H9 (cell line): ENCODE measurements at regions not wholly inside any gene's neighbourhood (a gene's known extent, or its start where the extent isn't known, plus 50 kb on each side); places are given as distances from the start of the nearest gene placed in this dataset.

ENCODE experiments used
- DNase-seq: peaks from one replicate; pipeline ENCODE4 v3.0.0-alpha.2; 2017
- H2AFZ ChIP-seq: one replicate; pipeline ENCODE4 v1.6.1; 2013; ENCODE audit warnings: mild to moderate bottlenecking, low read length, control low read depth, moderate library complexity
- H2AK5ac ChIP-seq: 2 replicates; pipeline ENCODE4 v1.6.1; 2013; ENCODE audit warnings: low read length, control low read depth, mixed read lengths; ENCODE audit not compliant: insufficient read length
- H2BK120ac ChIP-seq: one replicate; pipeline ENCODE4 v1.6.1; 2013; ENCODE audit warnings: low read depth, mild to moderate bottlenecking, low read length, control low read depth, inconsistent platforms; ENCODE audit not compliant: poor library complexity, severe bottlenecking
- H2BK12ac ChIP-seq: 2 replicates; pipeline ENCODE4 v1.6.1; 2013; ENCODE audit warnings: low read length, control low read depth, mixed read lengths, low read depth; ENCODE audit not compliant: insufficient read length
- H2BK15ac ChIP-seq: 2 replicates; pipeline ENCODE4 v1.6.1; 2013; ENCODE audit warnings: low read depth, low read length, control low read depth
- H2BK20ac ChIP-seq: one replicate; pipeline ENCODE4 v1.6.1; 2013; ENCODE audit warnings: low read depth, mild to moderate bottlenecking, low read length, control low read depth, inconsistent platforms; ENCODE audit not compliant: poor library complexity, severe bottlenecking
- H2BK5ac ChIP-seq: 2 replicates; pipeline ENCODE4 v1.6.1; 2013; ENCODE audit warnings: low read length, control low read depth, mixed read lengths; ENCODE audit not compliant: insufficient read length
- H3K14ac ChIP-seq: 2 replicates; pipeline ENCODE4 v1.6.1; 2013; ENCODE audit warnings: low read length, control low read depth; ENCODE audit not compliant: insufficient read depth
- H3K18ac ChIP-seq: 2 replicates; pipeline ENCODE4 v1.6.1; 2013; ENCODE audit warnings: low read depth, mild to moderate bottlenecking, mixed read lengths, low read length, control low read depth; ENCODE audit not compliant: insufficient read length
- H3K23ac ChIP-seq: 2 replicates; pipeline ENCODE4 v1.6.1; 2013; ENCODE audit warnings: low read length, control low read depth, mixed read lengths, low read depth; ENCODE audit not compliant: insufficient read length
- H3K23me2 ChIP-seq: 2 replicates; pipeline ENCODE4 v1.6.1; 2013; ENCODE audit warnings: low read depth, mild to moderate bottlenecking, mixed read lengths, low read length, control low read depth; ENCODE audit not compliant: insufficient read length, poor library complexity, severe bottlenecking
- H3K27ac ChIP-seq: 2 replicates; pipeline ENCODE4 v1.5.1; 2013; ENCODE audit warnings: low read length, control low read depth, mixed read lengths, low read depth; ENCODE audit not compliant: insufficient read length
- H3K27me3 ChIP-seq: 2 replicates; pipeline ENCODE4 v1.6.1; 2013; ENCODE audit warnings: low read length, control low read depth, inconsistent platforms; ENCODE audit not compliant: insufficient read depth
- H3K4ac ChIP-seq: 2 replicates; pipeline ENCODE4 v1.6.1; 2013; ENCODE audit warnings: low read depth, mild to moderate bottlenecking, control low read depth, inconsistent platforms, low read length, moderate library complexity
- H3K4me1 ChIP-seq: 2 replicates; pipeline ENCODE4 v1.6.1; 2013; ENCODE audit warnings: low read length, control low read depth, inconsistent platforms; ENCODE audit not compliant: insufficient read depth
- H3K4me2 ChIP-seq: 2 replicates; pipeline ENCODE4 v1.6.1; 2013; ENCODE audit warnings: low read length, control low read depth, mixed read lengths; ENCODE audit not compliant: insufficient read length, insufficient read depth
- H3K56ac ChIP-seq: 2 replicates; pipeline ENCODE4 v1.6.1; 2013; ENCODE audit warnings: low read depth, mild to moderate bottlenecking, mixed read lengths, low read length, control low read depth; ENCODE audit not compliant: insufficient read length
- H3K79me1 ChIP-seq: 2 replicates; pipeline ENCODE4 v1.6.1; 2013; ENCODE audit warnings: low read depth, mild to moderate bottlenecking, moderate library complexity, low read length, control low read depth, inconsistent platforms; ENCODE audit not compliant: insufficient read depth, poor library complexity, severe bottlenecking
- H3K79me2 ChIP-seq: 2 replicates; pipeline ENCODE4 v1.6.1; 2013; ENCODE audit warnings: low read length, control low read depth, inconsistent platforms; ENCODE audit not compliant: insufficient read depth
- H3K9ac ChIP-seq: 2 replicates; pipeline ENCODE4 v1.6.1; 2013; ENCODE audit warnings: low read length, control low read depth, mixed read lengths; ENCODE audit not compliant: insufficient read length; ENCODE audit errors: extremely low read depth
- H3K9me3 ChIP-seq: one replicate; pipeline ENCODE4 v1.6.1; 2013; ENCODE audit warnings: low read depth, low read length, inconsistent platforms; ENCODE audit not compliant: control insufficient read depth
- H3T11ph ChIP-seq: one replicate; pipeline ENCODE4 v1.6.1; 2013; ENCODE audit warnings: mild to moderate bottlenecking, low read length, control low read depth, inconsistent platforms
- H4K20me1 ChIP-seq: one replicate; pipeline ENCODE4 v1.6.1; 2013; ENCODE audit not compliant: control insufficient read depth, insufficient read length, insufficient read depth
- H4K5ac ChIP-seq: 2 replicates; pipeline ENCODE4 v1.6.1; 2013; ENCODE audit warnings: low read depth, mild to moderate bottlenecking, mixed read lengths, low read length, control low read depth; ENCODE audit not compliant: insufficient read length
- H4K8ac ChIP-seq: replicated peaks from 2 replicates; pipeline ENCODE4 v1.6.1; 2013; ENCODE audit warnings: low read length, control low read depth, mixed read lengths, low read depth; ENCODE audit not compliant: insufficient read length
- H4K91ac ChIP-seq: 2 replicates; pipeline ENCODE4 v1.6.1; 2013; ENCODE audit warnings: low read depth, mild to moderate bottlenecking, moderate library complexity, mixed read lengths, low read length, control low read depth; ENCODE audit not compliant: insufficient read length
- H3K27ac Mint-ChIP-seq, 3 experiments: 2 replicates in 2 of 3; 3 replicates in 1 of 3; pipeline ENCODE4 v1.8.0; 2020 to 2021; ENCODE audit warnings: mixed read lengths in 3 of 3, mild to moderate bottlenecking in 1 of 3, moderate library complexity in 1 of 3
- H3K27me3 Mint-ChIP-seq: 2 replicates; pipeline ENCODE4 v1.8.0; 2021; ENCODE audit warnings: low read depth, mild to moderate bottlenecking, moderate library complexity, mixed read lengths
- H3K36me3 Mint-ChIP-seq, 3 experiments: 2 replicates in 2 of 3; 3 replicates in 1 of 3; pipeline ENCODE4 v1.8.0; 2020 to 2021; ENCODE audit warnings: low read depth in 3 of 3, mixed read lengths in 3 of 3; ENCODE audit not compliant: insufficient read depth in 1 of 3
- H3K4me1 Mint-ChIP-seq, 2 experiments: 2 replicates each; pipeline ENCODE4 v1.8.0; 2020; ENCODE audit warnings: mixed read lengths in 2 of 2
- H3K4me3 Mint-ChIP-seq, 2 experiments: 2 replicates in 1 of 2; 3 replicates in 1 of 2; pipeline ENCODE4 v1.8.0; 2020 to 2021; ENCODE audit warnings: mild to moderate bottlenecking in 2 of 2, mixed read lengths in 2 of 2, moderate library complexity in 1 of 2
- H3K9me3 Mint-ChIP-seq, 2 experiments: 2 replicates in 1 of 2; 3 replicates in 1 of 2; pipeline ENCODE4 v1.8.0; 2020; ENCODE audit warnings: mild to moderate bottlenecking in 2 of 2, mixed read lengths in 2 of 2, moderate library complexity in 1 of 2
- CTCF ChIP-seq: fragments of 200-600 bp; sonication (generic); conservative IDR thresholded peaks from 3 replicates; pipeline ENCODE4 v1.8.0; 2021; ENCODE audit warnings: antibody characterized with exemption, mild to moderate bottlenecking
- WGBS: extraction: QIAGEN DNeasy Blood & Tissue Kit; methylation state at CpG from one replicate; pipeline ENCODE4 v1.1.7; 2013; ENCODE audit warnings: missing lambda C conversion rate, low lambda C conversion rate, mixed read lengths; ENCODE audit not compliant: insufficient read length; ENCODE audit errors: extremely low coverage; 5-methylcytosine and 5-hydroxymethylcytosine counted together

DNA sequence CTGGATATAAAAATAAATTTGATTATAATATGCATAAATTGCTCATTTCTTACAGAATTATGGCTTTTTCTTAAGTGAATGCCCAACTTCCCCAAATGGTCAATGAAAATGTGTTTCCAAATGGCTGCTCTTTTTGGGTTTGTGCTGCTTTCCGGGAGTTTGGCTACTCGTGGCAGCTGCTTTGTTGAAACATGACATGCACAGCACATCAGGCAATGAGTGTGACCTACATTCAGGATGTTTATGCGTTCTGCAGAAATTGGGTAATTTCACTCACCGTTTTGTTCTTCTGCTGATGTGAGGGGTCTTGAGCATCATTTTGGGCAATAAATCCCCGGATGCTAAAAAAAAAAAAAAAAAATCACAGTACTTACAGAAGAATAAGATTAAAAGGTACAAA lies 825.0 kb upstream of the KLHL29 start:
- H3K23ac ChIP-seq, result no peak overlapping the region
- no peaks in the 10 kb centered on the region for H3K36me3 Mint-ChIP-seq
- no peak overlapping the region for H3K4me3 Mint-ChIP-seq
- H4K20me1 ChIP-seq, result no peaks in the 10 kb centered on the region
- H2BK20ac ChIP-seq, result no peak overlapping the region
- no peak overlapping the region for H3K4me2 ChIP-seq
- no peak overlapping the region for H3K56ac ChIP-seq
- H3K27me3 ChIP-seq, result no peaks in the 10 kb centered on the region
- no peak overlapping the region for H2BK120ac ChIP-seq
- no peak overlapping the region for H3K9ac ChIP-seq
- no peak overlapping the region for H4K91ac ChIP-seq
- no peak overlapping the region for H3K27ac ChIP-seq
- no peaks in the 10 kb centered on the region for H3K27me3 Mint-ChIP-seq
- H4K5ac ChIP-seq, result no peak overlapping the region
- H3K4me1 ChIP-seq, result no peaks in the 10 kb centered on the region
- H2BK15ac ChIP-seq, result no peak overlapping the region
- no peaks in the 10 kb centered on the region for H3K9me3 ChIP-seq
- DNase-seq, result no peak
- H2AFZ ChIP-seq, result no peak overlapping the region
- TF ChIP-seq CTCF, result no peak
- H3K4me1 Mint-ChIP-seq, result no peaks in the 10 kb centered on the region
- H3K18ac ChIP-seq, result no peak overlapping the region
- no peaks in the 10 kb centered on the region for H3K23me2 ChIP-seq
- H3T11ph ChIP-seq, result no peak overlapping the region
- H2AK5ac ChIP-seq, result no peak overlapping the region
- no peaks in the 10 kb centered on the region for H3K79me2 ChIP-seq
- H2BK12ac ChIP-seq, result no peak overlapping the region
- no peak overlapping the region for H2BK5ac ChIP-seq
- no peaks in the 10 kb centered on the region for H3K9me3 Mint-ChIP-seq
- WGBS, result no CpG with 5 or more reads among the region's 5 CpGs
- H3K79me1 ChIP-seq, result no peaks in the 10 kb centered on the region
- H3K14ac ChIP-seq, result no peak overlapping the region
- no peak overlapping the region for H4K8ac ChIP-seq
- H3K27ac Mint-ChIP-seq, result no peak overlapping the region
- no peak overlapping the region for H3K4ac ChIP-seq
